PC-3 (cell line): ENCODE measurements at regions not wholly inside any gene's neighbourhood (a gene's known extent, or its start where the extent isn't known, plus 50 kb on each side); places are given as distances from the start of the nearest gene placed in this dataset.

Experiments
- CTCF ChIP-seq: fragments of 300-600 bp; sonication (generic); conservative IDR thresholded peaks from 2 replicates; pipeline ENCODE4 v1.5.1; 2017; ENCODE audit warnings: antibody characterized with exemption, low read depth, mild to moderate bottlenecking, low read length
- EZH2 ChIP-seq: fragments of 300-600 bp; sonication (generic); IDR thresholded peaks from one replicate; pipeline ENCODE4 v1.6.1; 2017; ENCODE audit warnings: antibody characterized with exemption, mild to moderate bottlenecking, low read length; ENCODE audit not compliant: unreplicated experiment

- TF ChIP-seq CTCF (no peak), EZH2 (no peak)
Observed at GRCh38 chr1:196136396-196136795, 471.8 kb downstream of the KCNT2 start.
